ENCODE measurements at regions not wholly inside any gene's neighbourhood (a gene's known extent, or its start where the extent isn't known, plus 50 kb on each side); places are given as distances from the start of the nearest gene placed in this dataset.

DNA sequence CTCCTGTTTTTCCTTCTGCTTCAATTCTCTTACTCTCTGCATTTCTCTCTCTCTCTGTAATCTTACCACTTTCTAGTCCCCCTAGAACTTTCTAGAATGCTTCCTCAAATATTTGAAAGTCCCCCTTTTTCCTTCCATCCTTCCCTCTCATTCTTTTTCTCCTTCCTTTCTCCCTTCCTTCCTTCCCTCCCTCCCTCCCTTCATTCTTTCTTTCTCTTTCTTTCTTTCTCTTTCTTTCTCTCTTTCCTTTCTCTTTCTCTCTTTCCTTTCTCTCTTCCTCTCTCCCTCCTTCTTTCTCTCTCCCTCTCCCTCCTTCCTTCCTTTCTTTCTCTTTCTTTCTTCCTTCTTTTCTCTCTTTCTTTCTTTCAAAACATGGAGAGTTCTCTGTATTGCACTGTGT is 201.4 kb upstream of the IGF1 start:
- no peak for TF ChIP-seq POLR2A (IDR thresholded peaks at IDR 0.05; ENCODE audit: low read length)
- TF ChIP-seq GATA1 (IDR thresholded peaks at IDR 0.05; ENCODE audit: low read depth, low read length), result no peak

Data from erythroblast (primary cell).